Chondrocyte (in vitro differentiated cells): ENCODE measurements at regions not wholly inside any gene's neighbourhood (a gene's known extent, or its start where the extent isn't known, plus 50 kb on each side); places are given as distances from the start of the nearest gene placed in this dataset.

Experiments used
- DNase-seq: peaks from one replicate; pipeline ENCODE4 v3.0.0; 2021; ENCODE audit warnings: mixed read lengths, low spot score
- H3K27ac Mint-ChIP-seq: one replicate; pipeline ENCODE4 v1.8.0; 2021; ENCODE audit warnings: mild to moderate bottlenecking, moderate library complexity, mixed read lengths; ENCODE audit not compliant: unreplicated experiment
- H3K27me3 Mint-ChIP-seq: 2 replicates; pipeline ENCODE4 v1.8.0; 2021; ENCODE audit warnings: low read depth, mixed read lengths
- H3K36me3 Mint-ChIP-seq: 2 replicates; pipeline ENCODE4 v1.8.0; 2021; ENCODE audit warnings: low read depth, mixed read lengths
- H3K4me1 Mint-ChIP-seq: 2 replicates; pipeline ENCODE4 v1.8.0; 2021; ENCODE audit warnings: low read depth, mild to moderate bottlenecking, mixed read lengths
- H3K4me3 Mint-ChIP-seq: one replicate; pipeline ENCODE4 v1.8.0; 2021; ENCODE audit warnings: mild to moderate bottlenecking, moderate library complexity, mixed read lengths; ENCODE audit not compliant: unreplicated experiment
- H3K9me3 Mint-ChIP-seq: 2 replicates; pipeline ENCODE4 v1.8.0; 2021; ENCODE audit warnings: low read depth, mixed read lengths
- CTCF ChIP-seq: fragments of 200-600 bp; sonication (generic); IDR thresholded peaks from 2 replicates; pipeline ENCODE4 v1.5.0; 2021; ENCODE audit warnings: antibody characterized with exemption, mild to moderate bottlenecking, moderate library complexity

- TF ChIP-seq CTCF, result no peak
- no peaks in the 10 kb centered on the region for H3K27me3 Mint-ChIP-seq
- H3K36me3 Mint-ChIP-seq, result no peaks in the 10 kb centered on the region
- peaks cover 64% of the 10 kb centered on the region for H3K9me3 Mint-ChIP-seq
- no peak overlapping the region for H3K4me3 Mint-ChIP-seq
- no peak for DNase-seq
- no peaks in the 10 kb centered on the region for H3K4me1 Mint-ChIP-seq
- no peak overlapping the region for H3K27ac Mint-ChIP-seq
These were observed 210.7 kb downstream of the ANKRD30B start for GRCh38 chr18:14958701-14959100.

GRCh38 chr18:14959550-14959949, 211.6 kb downstream of the ANKRD30B start:
- H3K4me1 Mint-ChIP-seq, result no peaks in the 10 kb centered on the region
- no peak for DNase-seq
- no peak overlapping the region for H3K27ac Mint-ChIP-seq
- peaks cover 63% of the 10 kb centered on the region for H3K9me3 Mint-ChIP-seq
- no peak for TF ChIP-seq CTCF
- H3K4me3 Mint-ChIP-seq, result no peak overlapping the region
- no peaks in the 10 kb centered on the region for H3K27me3 Mint-ChIP-seq
- no peaks in the 10 kb centered on the region for H3K36me3 Mint-ChIP-seq

- Mint-ChIP-seq H3K9me3 (peaks cover 54% of the 10 kb centered on the region), H3K27me3 (no peaks in the 10 kb centered on the region), H3K4me1 (no peaks in the 10 kb centered on the region), H3K27ac (no peak overlapping the region), H3K36me3 (no peaks in the 10 kb centered on the region), H3K4me3 (no peak overlapping the region)
- DNase-seq, result no peak
- TF ChIP-seq CTCF, result no peak
These were observed 214.0 kb downstream of the ANKRD30B start for GRCh38 chr18:14961991-14962390.

GRCh38 chr18:14962626-14963025, 214.7 kb downstream of the ANKRD30B start:
- Mint-ChIP-seq H3K4me1 (no peaks in the 10 kb centered on the region), H3K4me3 (no peak overlapping the region), H3K36me3 (no peaks in the 10 kb centered on the region), H3K27me3 (no peaks in the 10 kb centered on the region), H3K9me3 (peaks cover 47% of the 10 kb centered on the region), H3K27ac (no peak overlapping the region)
- no peak for TF ChIP-seq CTCF
- DNase-seq, result no peak

- Mint-ChIP-seq H3K27me3 (no peaks in the 10 kb centered on the region), H3K4me1 (no peaks in the 10 kb centered on the region), H3K9me3 (peaks cover 44% of the 10 kb centered on the region), H3K27ac (no peak overlapping the region), H3K4me3 (no peak overlapping the region), H3K36me3 (no peaks in the 10 kb centered on the region)
- DNase-seq, result no peak
- TF ChIP-seq CTCF, result no peak
These were observed 215.3 kb downstream of the ANKRD30B start for GRCh38 chr18:14963246-14963645.
